Pancreas (tissue), 10 donors: ENCODE measurements at regions not wholly inside any gene's neighbourhood (a gene's known extent, or its start where the extent isn't known, plus 50 kb on each side); places are given as distances from the start of the nearest gene placed in this dataset.

Experiments
- ATAC-seq, 4 donors: fragments of 200-7000 bp; cut with Tn5 transposase; one replicate each; pipeline versions ENCODE4 v1.8.0 to v1.9.1; 2020; ENCODE audit warnings: mild to moderate bottlenecking in 4 of 4, moderate library complexity in 4 of 4
- DNase-seq, 6 donors: peaks; one replicate each; pipeline ENCODE4 v3.0.0-alpha.2; 2020
- FAIRE-seq: peaks from 2 replicates; lab custom pipeline; 2012; peaks lifted over from hg19 to GRCh38; lab: Jason Lieb, UNC
- H3K27ac ChIP-seq, 4 donors: fragments of 200-600 bp; sonication (generic); 1 replicate in 3 of 4; 2 replicates in 1 of 4; pipeline versions ENCODE4 v1.5.0 to v1.8.0; 2020
- H3K27me3 ChIP-seq, 4 donors: fragments of 200-600 bp; one replicate each; pipeline ENCODE4 v1.8.0; 2021
- H3K36me3 ChIP-seq, 3 donors: fragments of 200-600 bp; sonication (generic) in 1 of 3; one replicate each; pipeline versions ENCODE4 v1.5.0 to v1.8.0; 2020 to 2021
- H3K4me1 ChIP-seq, 3 donors: fragments of 200-600 bp; one replicate each; pipeline ENCODE4 v1.8.0; 2021
- H3K4me3 ChIP-seq, 4 donors: fragments of 200-600 bp; sonication (generic) in 2 of 4; one replicate each; pipeline versions ENCODE4 v1.5.0 to v1.8.0; 2020 to 2021
- H3K9me3 ChIP-seq, 4 donors: fragments of 200-600 bp; one replicate each; pipeline ENCODE4 v1.8.0; 2021
- CTCF ChIP-seq, 4 donors: fragments of 200-600 bp; sonication (generic) in 3 of 4; IDR thresholded peaks; one replicate each; pipeline versions ENCODE4 v1.5.0 to v1.8.0; 2021; ENCODE audit warnings: antibody characterized with exemption in 4 of 4
- WGBS, 2 donors: extraction: QIAGEN DNeasy Blood & Tissue Kit; methylation state at CpG; one replicate each; pipeline ENCODE4 v1.1.7; 2013; 5-methylcytosine and 5-hydroxymethylcytosine counted together
- intact Hi-C, 3 donors: fragments of 100-400 bp; cut with DNase I; formaldehyde crosslinking; loops; one replicate each; pipeline versions ENCODE4 v1.11.1 to v1.14.2; 2022
- donor health status: healthy with polysubstance abuse.
- donor health status: DM: no; HTN: no; CAD: no; lungs with moderate emphysema.
- donor health status: DM: no; HTN: no; CAD: no.
- donor health status: control.
- donor health status: control.
- donor health status: Bipolar disorder and iron deficiency.
- donor health status: DM: yes; HTN: yes; CAD: no.
- donor health status: DM: no; HTN: no; CAD: no.
- donor health status: DM: no; HTN: no; CAD: no.
- donor health status: DM: yes; HTN: yes; CAD: no.

DNA sequence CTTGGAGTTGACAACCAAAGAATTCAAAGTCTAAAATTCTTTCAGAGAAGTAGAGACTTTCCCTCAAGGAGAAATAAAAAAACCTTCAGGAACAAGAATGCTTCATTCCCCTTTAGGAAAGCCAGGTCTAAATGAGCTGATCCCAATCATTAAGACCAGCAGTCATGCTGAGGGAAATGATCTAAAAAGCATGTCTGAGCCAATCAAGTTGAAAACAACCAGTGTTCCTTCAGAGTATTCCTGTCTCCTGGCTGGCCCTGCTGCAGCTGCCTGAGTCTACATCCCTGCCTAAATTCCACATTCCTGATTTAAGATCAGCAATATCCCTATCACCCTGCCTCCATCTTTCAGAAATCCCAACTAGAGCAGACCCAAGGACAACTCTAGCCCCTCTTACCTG is 244.5 kb downstream of the PLK2 start:
- H3K27me3 ChIP-seq = no peaks in the 10 kb centered on the region
- no peak for DNase-seq
- no peak overlapping the region for H3K27ac ChIP-seq
- no peaks in the 10 kb centered on the region for H3K9me3 ChIP-seq
- no peaks in the 10 kb centered on the region for H3K36me3 ChIP-seq
- FAIRE-seq = no peak
- intact Hi-C loops = no loop called here
- ATAC-seq = no peak
- H3K4me3 ChIP-seq = no peak overlapping the region
- no peaks in the 10 kb centered on the region for H3K4me1 ChIP-seq
- TF ChIP-seq CTCF (IDR thresholded peaks at IDR 0.05) = no peak

DNA sequence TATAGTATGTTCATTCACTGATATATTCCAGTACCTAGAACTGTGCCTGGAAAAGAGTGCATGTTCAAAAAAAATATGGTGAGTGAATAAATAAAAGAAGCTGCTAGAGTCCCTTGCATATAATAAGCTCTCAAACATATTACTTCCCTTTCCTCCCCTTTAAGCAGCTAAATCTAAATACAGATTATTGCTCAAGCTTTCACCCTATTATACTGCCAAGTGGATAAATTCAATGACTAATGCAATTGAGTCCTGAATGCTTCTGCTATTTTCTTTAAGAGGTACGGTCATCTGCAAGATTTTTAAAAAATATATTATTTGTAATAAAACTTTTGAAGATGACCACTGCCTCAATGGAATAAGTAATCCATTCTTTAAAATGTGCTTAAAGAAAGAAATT is 248.4 kb downstream of the PLK2 start:
- Histone ChIP-seq H3K9me3 (no peaks in the 10 kb centered on the region), H3K27ac (no peak overlapping the region), H3K36me3 (no peaks in the 10 kb centered on the region), H3K27me3 (no peaks in the 10 kb centered on the region), H3K4me1 (no peaks in the 10 kb centered on the region), H3K4me3 (no peak overlapping the region)
- intact Hi-C loops = no loop called here
- DNase-seq = no peak
- ATAC-seq = no peak
- FAIRE-seq = no peak
- TF ChIP-seq CTCF (IDR thresholded peaks at IDR 0.05) = no peak
- 94 to 98% methylated on average over 1 of the region's 1 CpG for WGBS, 2 donors

DNA sequence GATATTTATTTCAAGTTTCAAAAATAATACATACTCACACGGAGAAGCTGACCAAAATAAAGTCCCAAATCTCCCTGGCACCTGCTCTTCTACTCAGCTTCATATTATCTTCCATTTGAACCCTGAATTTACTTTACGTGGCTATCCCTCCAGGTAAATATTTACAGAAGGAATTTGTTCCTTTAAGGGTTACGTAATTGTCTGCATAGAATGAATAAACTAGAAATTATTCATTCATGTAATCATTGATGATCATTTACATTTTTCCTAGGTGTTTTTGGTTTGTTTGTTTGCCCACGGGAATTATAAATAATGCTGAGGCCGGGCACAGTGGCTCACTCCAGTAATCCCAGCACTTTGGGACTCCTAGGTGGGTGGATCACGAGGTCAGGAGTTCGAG is 251.2 kb downstream of the PLK2 start:
- Histone ChIP-seq H3K4me1 (no peaks in the 10 kb centered on the region), H3K27me3 (no peaks in the 10 kb centered on the region), H3K9me3 (no peaks in the 10 kb centered on the region), H3K36me3 (no peaks in the 10 kb centered on the region), H3K27ac (no peak overlapping the region), H3K4me3 (no peak overlapping the region)
- no peak for DNase-seq
- no peak for FAIRE-seq
- WGBS, 2 donors = 50 to 57% methylated on average over 7 of the region's 7 CpGs
- TF ChIP-seq CTCF (IDR thresholded peaks at IDR 0.05) = no peak
- no peak for ATAC-seq
- intact Hi-C loops = no loop called here

GRCh38 chr5:58207076-58207475 is 252.8 kb downstream of the PLK2 start:
- H3K4me1 ChIP-seq = no peaks in the 10 kb centered on the region
- DNase-seq (no peak), FAIRE-seq (no peak), ATAC-seq (no peak)
- no peak overlapping the region for H3K27ac ChIP-seq
- no peak for TF ChIP-seq CTCF (IDR thresholded peaks at IDR 0.05)
- H3K9me3 ChIP-seq = no peaks in the 10 kb centered on the region
- no peaks in the 10 kb centered on the region for H3K36me3 ChIP-seq
- H3K27me3 ChIP-seq = no peaks in the 10 kb centered on the region
- 25 to 34% methylated on average over 1 of the region's 1 CpG for WGBS, 2 donors
- H3K4me3 ChIP-seq = no peak overlapping the region
- intact Hi-C loops = no loop called here

DNA sequence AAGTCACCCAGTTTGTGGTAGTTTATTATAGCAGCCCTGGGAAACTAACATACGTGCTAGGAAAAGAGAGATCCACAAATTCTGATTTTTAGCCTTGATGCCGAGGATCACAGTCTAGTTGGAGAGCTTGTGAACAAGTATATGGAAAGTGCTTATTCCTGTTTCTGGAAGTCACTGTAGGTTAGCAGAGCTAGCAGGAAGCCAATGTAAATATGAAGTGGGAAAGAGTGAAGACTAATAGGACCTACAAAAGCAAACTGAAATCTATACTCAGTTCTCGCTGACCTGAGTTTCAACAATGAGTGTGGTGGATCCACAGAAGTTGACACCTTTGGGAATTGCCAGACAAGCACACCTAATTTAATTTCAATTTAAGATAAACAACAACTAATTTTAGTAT is 254.9 kb downstream of the PLK2 start:
- FAIRE-seq (no peak), DNase-seq (no peak), ATAC-seq (no peak)
- no peak for TF ChIP-seq CTCF (IDR thresholded peaks at IDR 0.05)
- Histone ChIP-seq H3K4me3 (no peak overlapping the region), H3K27me3 (no peaks in the 10 kb centered on the region), H3K4me1 (no peaks in the 10 kb centered on the region), H3K9me3 (no peaks in the 10 kb centered on the region), H3K36me3 (no peaks in the 10 kb centered on the region), H3K27ac (no peak overlapping the region)
- 88% methylated on average over 3 of the region's 3 CpGs for WGBS, 2 donors
- intact Hi-C loops = no loop called here
